ENCODE measurements at regions not wholly inside any gene's neighbourhood (a gene's known extent, or its start where the extent isn't known, plus 50 kb on each side); places are given as distances from the start of the nearest gene placed in this dataset.

- DNase-seq (ENCODE audit: low spot score): no peak
- in situ Hi-C loops (cut with MboI; ENCODE audit: low pct_unique_long_range_greater_than_20kb, low sequenced_read_pairs, unreplicated experiment): no loop called here
Measured at GRCh38 chr11:110982214-110982613, 263.3 kb upstream of the POU2AF2 start.

GRCh38 chr11:110979696-110980095, 265.8 kb upstream of the POU2AF2 start:
- no peak for DNase-seq (ENCODE audit: low spot score)
- in situ Hi-C loops (cut with MboI; ENCODE audit: low pct_unique_long_range_greater_than_20kb, low sequenced_read_pairs, unreplicated experiment): no loop called here
- no peak for TF ChIP-seq CTCF (IDR thresholded peaks at IDR 0.05; ENCODE audit: extremely low read depth, insufficient read depth, missing control alignments)

More at GRCh38 chr11:110982214-110982613, 263.3 kb upstream of the POU2AF2 start:
- no peak for TF ChIP-seq CTCF (IDR thresholded peaks at IDR 0.05; ENCODE audit: extremely low read depth, insufficient read depth, missing control alignments)

GRCh38 chr11:110977661-110978060, 265.4 kb upstream of the ARHGAP20 start:
- TF ChIP-seq CTCF (IDR thresholded peaks at IDR 0.05; ENCODE audit: extremely low read depth, insufficient read depth, missing control alignments): no peak
- DNase-seq (ENCODE audit: low spot score): no peak
- in situ Hi-C loops (cut with MboI; ENCODE audit: low pct_unique_long_range_greater_than_20kb, low sequenced_read_pairs, unreplicated experiment): no loop called here

GRCh38 chr11:110974731-110975130, 262.5 kb upstream of the ARHGAP20 start:
- TF ChIP-seq CTCF (IDR thresholded peaks at IDR 0.05; ENCODE audit: extremely low read depth, insufficient read depth, missing control alignments): no peak
- DNase-seq (ENCODE audit: low spot score): no peak
- in situ Hi-C loops (cut with MboI; ENCODE audit: low pct_unique_long_range_greater_than_20kb, low sequenced_read_pairs, unreplicated experiment): no loop called here

- TF ChIP-seq CTCF (IDR thresholded peaks at IDR 0.05; ENCODE audit: extremely low read depth, insufficient read depth, missing control alignments): no peak
- in situ Hi-C loops (cut with MboI; ENCODE audit: low pct_unique_long_range_greater_than_20kb, low sequenced_read_pairs, unreplicated experiment): no loop called here
- DNase-seq (ENCODE audit: low spot score): no peak
Measured at GRCh38 chr11:110973401-110973980, 261.3 kb upstream of the ARHGAP20 start.

GRCh38 chr11:110972640-110973039, 260.4 kb upstream of the ARHGAP20 start:
- TF ChIP-seq CTCF (IDR thresholded peaks at IDR 0.05; ENCODE audit: extremely low read depth, insufficient read depth, missing control alignments): no peak
- in situ Hi-C loops (cut with MboI; ENCODE audit: low pct_unique_long_range_greater_than_20kb, low sequenced_read_pairs, unreplicated experiment): no loop called here

More at GRCh38 chr11:110972640-110973039, 260.4 kb upstream of the ARHGAP20 start:
- DNase-seq (ENCODE audit: low spot score): no peak
